Germinal center (tissue), 1 donor: ENCODE measurements at regions not wholly inside any gene's neighbourhood (a gene's known extent, or its start where the extent isn't known, plus 50 kb on each side); places are given as distances from the start of the nearest gene placed in this dataset.
"Not testable (repeated sequence)": the region's sequence is repeated elsewhere in the genome, so short reads cannot be mapped to it uniquely, and the experiment has no call there.

Experiments used
- DNase-seq: peaks from one replicate; pipeline ENCODE4 v3.0.0; 2012; ENCODE audit warnings: mixed read lengths, low spot score

GRCh38 chr22:48757985-48758561 lies 1069.6 kb downstream of the BRD1 start:
- no peak for DNase-seq

DNA sequence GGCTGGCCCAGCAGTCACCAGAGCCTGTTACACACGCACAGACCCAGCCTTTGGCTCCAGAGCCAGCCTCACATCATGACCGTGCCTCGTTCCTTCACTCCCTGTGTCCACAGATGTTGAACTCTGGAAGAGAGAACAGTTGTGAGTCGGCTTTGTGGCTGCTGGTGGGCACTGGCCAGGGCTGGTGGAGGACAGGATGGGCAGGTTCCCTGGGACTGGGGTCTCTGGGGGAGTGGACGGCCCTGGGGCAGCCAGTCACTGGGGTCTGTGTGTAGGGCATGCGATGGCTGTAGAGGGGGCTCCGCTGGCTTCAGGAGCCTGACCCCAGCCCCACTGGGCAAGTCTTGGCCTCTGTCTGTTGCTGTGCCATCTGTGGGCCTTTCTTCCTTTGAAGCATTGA lies 1070.1 kb downstream of the BRD1 start:
- DNase-seq = no peak

- not testable (repeated sequence) for DNase-seq
Observed at GRCh38 chr22:48757135-48757534, 1070.5 kb downstream of the BRD1 start.

GRCh38 chr22:48756146-48757111 lies 1071.2 kb downstream of the BRD1 start:
- DNase-seq = no peak

DNA sequence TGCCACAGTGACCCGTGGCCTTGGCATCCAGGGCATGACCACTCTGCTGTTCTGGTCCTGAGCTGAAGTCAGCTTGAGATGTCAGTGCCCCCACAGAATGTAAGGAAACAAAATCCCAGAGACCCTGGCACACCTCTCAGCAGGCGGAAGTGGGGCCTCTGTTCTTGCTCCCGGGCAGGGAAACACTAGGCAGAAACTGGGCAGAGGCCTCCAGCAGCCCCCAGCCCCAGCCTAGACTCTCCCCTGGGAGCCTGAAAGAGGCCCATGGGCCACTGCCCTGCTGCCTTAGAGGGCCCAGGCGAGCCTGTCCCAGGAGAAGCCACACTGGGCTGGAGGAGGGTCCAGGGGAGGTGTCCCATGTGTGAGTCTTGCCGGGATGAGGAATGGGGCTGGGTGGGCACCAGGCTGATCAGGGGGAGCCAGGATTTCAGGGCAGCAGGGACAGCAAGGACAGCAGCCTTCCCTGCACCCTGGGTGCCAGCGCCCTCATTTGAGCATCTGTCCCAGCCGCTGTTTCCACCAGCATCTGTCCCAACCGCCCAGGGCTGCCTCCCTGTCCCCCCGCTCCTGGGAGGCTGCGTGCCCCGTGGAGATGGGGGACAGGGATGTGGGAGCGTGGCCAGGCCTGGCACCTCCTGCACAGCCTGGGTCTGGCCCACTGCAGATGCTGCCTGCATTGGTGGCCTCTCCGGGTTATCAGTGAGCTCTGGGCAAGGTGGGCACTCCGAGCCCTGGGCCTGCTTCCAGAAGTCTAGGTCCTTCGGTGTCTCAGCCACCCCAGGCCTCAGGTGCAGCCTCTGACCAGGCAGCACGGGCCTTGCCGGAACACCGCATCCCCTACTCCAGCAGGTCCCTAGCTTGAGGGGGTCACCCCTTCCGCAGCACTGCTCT lies 1072.4 kb downstream of the BRD1 start:
- DNase-seq = no peak

DNA sequence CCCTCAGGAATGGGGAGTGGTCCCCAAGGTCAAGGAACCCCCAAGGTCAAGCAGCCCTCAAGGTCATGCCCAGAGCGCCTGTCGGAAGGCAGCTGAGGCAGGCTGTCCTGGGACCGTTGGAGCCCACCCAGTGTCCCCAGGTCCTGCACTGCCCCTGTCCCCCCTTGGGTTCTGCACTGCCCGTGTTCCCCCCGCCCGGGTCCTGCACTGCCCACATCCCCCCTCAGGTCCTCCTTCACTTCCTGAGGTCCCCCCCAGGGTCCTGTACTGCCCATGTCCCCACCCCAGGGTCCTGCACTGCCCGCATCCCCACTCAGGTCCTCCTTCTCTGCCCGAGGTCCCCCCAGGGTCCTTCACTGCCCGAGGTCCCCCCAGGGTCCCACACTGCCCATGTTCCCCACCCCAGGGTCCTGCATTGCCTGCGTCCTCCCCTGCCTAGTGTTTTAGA lies 1073.0 kb downstream of the BRD1 start:
- no peak for DNase-seq

- DNase-seq = no peak
Observed at GRCh38 chr22:48753752-48754517, 1073.7 kb downstream of the BRD1 start.

GRCh38 chr22:48753381-48753730 lies 1074.3 kb downstream of the BRD1 start:
- no peak for DNase-seq

- DNase-seq = no peak
Observed at GRCh38 chr22:48752451-48753380, 1075.0 kb downstream of the BRD1 start.

DNA sequence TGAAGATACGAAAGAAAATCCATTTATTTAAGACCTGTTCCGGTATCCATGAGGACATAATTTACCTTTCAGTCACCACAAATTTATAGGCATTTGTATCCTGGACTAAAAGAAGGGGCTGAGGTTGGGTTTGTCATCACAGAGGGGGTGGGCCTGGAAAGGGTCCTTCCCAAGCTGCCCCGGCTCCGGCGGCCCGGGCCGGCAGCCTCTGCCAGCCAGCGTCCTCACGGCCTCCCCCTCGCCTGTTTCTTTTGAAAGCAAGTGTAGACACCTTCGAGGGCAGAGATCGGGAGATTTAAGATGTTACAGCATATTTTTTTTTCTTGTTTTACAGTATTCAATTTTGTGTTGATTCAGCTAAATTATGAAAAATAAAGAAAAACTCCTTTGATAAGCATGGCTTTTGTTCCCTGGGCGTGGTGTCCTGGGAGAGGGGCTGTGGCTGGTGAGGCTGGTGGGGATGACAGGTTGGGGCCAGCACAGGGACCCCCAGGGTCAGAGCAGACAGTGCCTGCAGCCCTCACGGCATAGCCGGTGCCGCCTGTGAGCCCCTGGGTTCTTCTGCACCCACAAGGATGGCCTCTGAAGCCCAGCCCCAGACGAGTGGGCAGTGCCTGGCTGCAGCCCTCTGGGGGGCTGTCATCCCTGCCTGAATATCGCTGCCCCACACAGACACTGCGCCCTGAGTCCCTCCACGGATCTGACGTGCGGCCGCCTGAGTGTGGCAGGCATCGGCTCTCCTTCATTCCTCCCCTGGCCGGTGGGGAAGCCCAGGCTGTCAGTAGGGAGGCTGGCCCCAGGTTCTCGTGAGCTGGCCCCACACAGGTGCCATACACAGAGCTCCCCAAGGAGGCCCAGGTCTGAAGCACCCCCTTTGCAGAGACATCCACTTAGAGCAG lies 1075.9 kb downstream of the BRD1 start:
- DNase-seq = no peak

- no peak for DNase-seq
Observed at GRCh38 chr22:48750826-48751440, 1076.7 kb downstream of the BRD1 start.

DNA sequence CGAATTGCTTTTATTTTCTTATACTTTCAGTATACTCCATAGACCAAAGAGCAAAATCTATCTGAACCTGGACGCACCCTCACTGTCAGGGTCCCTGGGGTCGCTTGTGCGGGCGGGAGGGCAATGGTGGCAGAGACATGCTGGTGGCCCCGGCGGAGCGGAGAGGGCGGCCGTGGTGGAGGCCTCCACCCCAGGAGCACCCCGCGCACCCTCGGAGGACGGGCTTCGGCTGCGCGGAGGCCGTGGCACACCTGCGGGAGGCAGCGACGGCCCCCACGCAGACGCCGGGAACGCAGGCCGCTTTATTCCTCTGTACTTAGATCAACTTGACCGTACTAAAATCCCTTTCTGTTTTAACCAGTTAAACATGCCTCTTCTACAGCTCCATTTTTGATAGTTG lies 1077.4 kb downstream of the BRD1 start:
- no peak for DNase-seq

GRCh38 chr22:48749555-48750227 lies 1078.0 kb downstream of the BRD1 start:
- DNase-seq = no peak

DNA sequence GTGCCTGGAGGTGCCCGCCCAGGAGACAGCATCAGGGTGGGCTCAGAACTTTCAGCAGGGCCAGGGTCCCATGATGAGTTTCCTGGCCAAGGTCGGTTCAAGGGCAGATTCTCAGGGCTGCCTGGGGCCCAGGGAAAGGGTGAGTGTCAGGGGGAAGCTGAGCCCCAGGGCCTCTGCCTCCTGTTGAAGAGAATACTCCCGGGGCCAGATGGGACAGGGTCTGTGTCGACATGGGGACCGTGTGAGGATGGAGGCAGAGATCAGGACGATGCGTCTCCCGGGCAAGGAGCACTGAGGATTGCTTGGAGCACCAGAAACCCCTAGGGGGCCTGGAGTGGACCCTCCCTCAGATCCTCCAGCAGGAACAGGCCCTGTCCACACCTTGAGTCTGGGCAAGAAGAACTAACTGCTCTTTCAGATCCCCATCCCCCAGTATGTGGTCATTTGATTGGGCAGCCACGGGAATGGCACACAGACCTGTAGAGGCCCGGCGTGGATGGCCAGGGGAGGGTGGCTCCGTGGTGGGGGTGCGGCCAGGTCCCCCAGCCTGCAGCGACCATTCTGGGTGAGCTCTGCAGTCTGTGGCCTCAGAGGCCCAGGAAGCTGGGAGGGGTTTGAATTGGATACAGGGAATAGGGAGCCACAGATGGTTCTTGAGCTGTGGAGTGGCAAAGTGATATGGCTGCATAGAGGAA lies 1078.7 kb downstream of the BRD1 start:
- DNase-seq = no peak

- DNase-seq = no peak
Observed at GRCh38 chr22:48748113-48748859, 1079.4 kb downstream of the BRD1 start.

- no peak for DNase-seq
Observed at GRCh38 chr22:48746789-48747425, 1080.8 kb downstream of the BRD1 start.
